ENCODE measurements at regions not wholly inside any gene's neighbourhood (a gene's known extent, or its start where the extent isn't known, plus 50 kb on each side); places are given as distances from the start of the nearest gene placed in this dataset.

DNA sequence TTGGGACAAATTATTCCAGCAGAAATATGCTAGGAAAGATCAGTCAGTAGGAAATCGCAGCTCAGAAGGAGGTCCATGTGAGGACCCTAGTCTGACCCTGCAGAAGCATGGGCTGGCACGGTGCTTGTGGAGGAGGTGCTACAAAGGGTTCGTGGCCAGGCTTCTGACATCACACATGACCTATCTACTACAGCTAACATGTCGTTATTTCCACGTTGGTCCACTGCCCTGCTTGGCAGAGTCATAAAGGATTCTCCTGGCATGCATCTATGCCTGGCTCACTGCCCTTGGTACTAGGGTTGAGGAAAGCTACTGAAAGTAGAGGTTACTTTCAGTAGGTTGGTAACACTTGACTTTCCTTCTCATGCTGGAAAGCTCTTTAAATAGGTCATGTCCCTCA, 118.1 kb upstream of the SHISA6 start:
- no peaks in the 10 kb centered on the region for H3K9me3 ChIP-seq
- H3K4me3 ChIP-seq, result no peak overlapping the region
- no peaks in the 10 kb centered on the region for H3K36me3 ChIP-seq
- H3K4me1 ChIP-seq, result no peaks in the 10 kb centered on the region
- TF ChIP-seq POLR2A (IDR thresholded peaks at IDR 0.05), result no peak
- TF ChIP-seq, protein P1, sequence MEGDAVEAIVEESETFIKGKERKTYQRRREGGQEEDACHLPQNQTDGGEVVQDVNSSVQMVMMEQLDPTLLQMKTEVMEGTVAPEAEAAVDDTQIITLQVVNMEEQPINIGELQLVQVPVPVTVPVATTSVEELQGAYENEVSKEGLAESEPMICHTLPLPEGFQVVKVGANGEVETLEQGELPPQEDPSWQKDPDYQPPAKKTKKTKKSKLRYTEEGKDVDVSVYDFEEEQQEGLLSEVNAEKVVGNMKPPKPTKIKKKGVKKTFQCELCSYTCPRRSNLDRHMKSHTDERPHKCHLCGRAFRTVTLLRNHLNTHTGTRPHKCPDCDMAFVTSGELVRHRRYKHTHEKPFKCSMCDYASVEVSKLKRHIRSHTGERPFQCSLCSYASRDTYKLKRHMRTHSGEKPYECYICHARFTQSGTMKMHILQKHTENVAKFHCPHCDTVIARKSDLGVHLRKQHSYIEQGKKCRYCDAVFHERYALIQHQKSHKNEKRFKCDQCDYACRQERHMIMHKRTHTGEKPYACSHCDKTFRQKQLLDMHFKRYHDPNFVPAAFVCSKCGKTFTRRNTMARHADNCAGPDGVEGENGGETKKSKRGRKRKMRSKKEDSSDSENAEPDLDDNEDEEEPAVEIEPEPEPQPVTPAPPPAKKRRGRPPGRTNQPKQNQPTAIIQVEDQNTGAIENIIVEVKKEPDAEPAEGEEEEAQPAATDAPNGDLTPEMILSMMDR (IDR thresholded peaks at IDR 0.05), result no peak
- 15% methylated on average over 5 of the region's 5 CpGs for WGBS (ENCODE audit: insufficient coverage, low coverage, low lambda C conversion rate, missing lambda C conversion rate)
- peak in 1 of 3 donors; percentile 50 for DNase-seq
- peak in 1 of 4 donors; percentile 62 for ATAC-seq
- no peaks in the 10 kb centered on the region for H3K27me3 ChIP-seq
- no peak overlapping the region for H3K27ac ChIP-seq
- intact Hi-C loops (cut with DNase I), result no loop called here

DNA sequence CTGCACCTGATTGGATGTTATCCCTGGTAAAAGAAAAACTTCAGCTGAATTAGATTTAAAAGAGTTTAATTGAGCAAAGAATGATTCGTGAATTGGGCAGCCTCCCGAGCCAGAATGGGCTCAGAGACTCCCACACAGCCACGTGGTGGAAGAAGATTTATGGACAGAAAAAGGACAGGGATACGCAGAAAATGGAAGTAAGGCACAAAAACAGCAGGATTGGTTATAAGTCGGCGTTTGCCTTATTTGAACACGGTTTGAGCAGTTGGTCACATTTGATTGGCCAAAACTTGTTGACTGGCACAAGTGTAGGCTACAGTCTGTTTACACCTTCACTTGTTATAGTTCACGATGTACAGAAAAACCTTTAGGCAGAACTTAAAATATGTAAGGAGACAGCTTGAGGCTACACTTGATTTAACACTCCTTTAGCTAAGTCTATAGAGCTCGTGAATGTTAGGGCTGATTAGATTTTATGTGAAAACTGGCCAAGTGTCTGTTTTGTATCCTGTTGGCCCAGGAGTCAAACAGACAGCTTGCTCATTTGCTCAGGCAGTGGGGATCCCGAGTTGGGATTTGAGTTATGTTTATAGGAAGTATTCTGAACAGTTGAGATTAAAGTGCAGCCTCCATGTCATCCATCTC, 119.5 kb upstream of the SHISA6 start:
- ATAC-seq, result no peak

DNA sequence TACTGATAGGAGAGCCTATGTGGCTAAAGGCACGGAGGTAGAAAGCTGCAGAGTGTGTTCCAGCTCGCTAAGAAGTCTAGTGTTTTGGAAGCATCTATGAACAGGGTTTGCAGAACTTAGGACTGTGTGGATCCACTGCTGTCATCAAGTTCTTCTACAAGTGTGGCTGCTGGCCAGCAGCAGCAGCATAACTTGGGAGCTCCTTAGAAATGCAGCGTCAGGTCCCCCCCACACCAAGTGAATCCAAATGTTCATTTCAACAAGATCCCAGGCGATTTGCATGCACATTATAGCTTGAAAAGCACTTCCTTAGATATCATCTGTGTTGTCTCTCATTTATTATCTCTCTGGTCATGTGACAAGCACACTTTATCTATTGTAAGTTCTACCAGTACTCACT, 131.9 kb upstream of the SHISA6 start:
- intact Hi-C loops (cut with DNase I), result no loop called here
- no peak for TF ChIP-seq POLR2A (IDR thresholded peaks at IDR 0.05)
- TF ChIP-seq, protein P1 (IDR thresholded peaks at IDR 0.05), result no peak
- Histone ChIP-seq H3K4me1 (no peaks in the 10 kb centered on the region), H3K9me3 (no peaks in the 10 kb centered on the region), H3K27me3 (no peaks in the 10 kb centered on the region), H3K4me3 (no peak overlapping the region), H3K36me3 (no peaks in the 10 kb centered on the region), H3K27ac (no peak overlapping the region)
- ATAC-seq (no peak), DNase-seq (no peak)
- 48% methylated on average over 4 of the region's 4 CpGs for WGBS (ENCODE audit: insufficient coverage, low coverage, low lambda C conversion rate, missing lambda C conversion rate)

More for the DNA sequence above, 119.5 kb upstream of the SHISA6 start:
- H3K4me1 ChIP-seq, result no peaks in the 10 kb centered on the region
- no peak overlapping the region for H3K27ac ChIP-seq
- H3K9me3 ChIP-seq, result no peaks in the 10 kb centered on the region
- intact Hi-C loops (cut with DNase I), result no loop called here
- no peaks in the 10 kb centered on the region for H3K27me3 ChIP-seq
- 38% methylated on average over 10 of the region's 10 CpGs for WGBS (ENCODE audit: insufficient coverage, low coverage, low lambda C conversion rate, missing lambda C conversion rate)
- no peaks in the 10 kb centered on the region for H3K36me3 ChIP-seq
- no peak for TF ChIP-seq POLR2A (IDR thresholded peaks at IDR 0.05)
- TF ChIP-seq, protein P1 (IDR thresholded peaks at IDR 0.05), result no peak
- H3K4me3 ChIP-seq, result no peak overlapping the region
- DNase-seq, result no peak

DNA sequence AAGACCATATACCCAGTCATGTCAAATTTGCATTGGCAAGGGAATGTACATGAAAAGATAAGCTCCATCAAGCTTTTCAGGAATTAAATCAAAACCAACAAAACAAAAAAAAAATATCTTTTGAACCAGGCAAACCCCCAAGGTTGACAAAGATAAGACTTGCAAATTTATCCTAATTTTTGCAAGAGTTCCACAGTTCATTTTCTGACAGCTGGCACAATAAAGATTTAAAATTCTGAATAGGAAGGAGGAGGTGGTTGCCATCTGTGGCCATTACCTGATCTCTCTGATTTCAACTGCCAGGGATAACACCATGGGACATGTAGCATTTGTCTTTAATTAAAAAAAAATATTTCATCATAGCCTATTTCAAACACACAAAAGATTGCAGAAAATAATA, 135.9 kb upstream of the SHISA6 start:
- Histone ChIP-seq H3K27ac (no peak overlapping the region), H3K4me3 (no peak overlapping the region), H3K4me1 (no peaks in the 10 kb centered on the region), H3K36me3 (no peaks in the 10 kb centered on the region), H3K27me3 (no peaks in the 10 kb centered on the region), H3K9me3 (no peaks in the 10 kb centered on the region)
- ATAC-seq (no peak), DNase-seq (no peak)
- intact Hi-C loops (cut with DNase I), result no loop called here
- TF ChIP-seq POLR2A (IDR thresholded peaks at IDR 0.05), result no peak
- TF ChIP-seq, protein P1 (IDR thresholded peaks at IDR 0.05), result no peak

DNA sequence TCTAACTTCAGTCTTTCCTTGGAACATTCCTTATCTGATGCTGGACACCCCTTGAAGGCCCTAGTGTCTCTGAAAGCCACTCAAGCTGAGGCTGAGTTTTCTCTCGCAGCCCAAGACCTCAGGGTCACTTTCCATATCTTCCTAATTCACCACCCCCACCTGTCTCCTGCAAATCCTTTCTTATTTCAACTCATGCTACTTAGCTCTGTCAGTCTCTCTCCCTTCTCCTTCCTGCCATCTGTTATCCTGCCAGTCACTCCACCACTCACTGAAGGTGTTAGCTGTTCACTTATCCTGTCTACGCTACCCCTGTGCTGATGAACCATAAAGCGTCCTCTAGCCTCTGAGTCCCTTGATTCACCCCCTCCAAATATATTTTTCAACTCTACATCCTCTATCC, 143.9 kb upstream of the SHISA6 start:
- no peak for TF ChIP-seq POLR2A (IDR thresholded peaks at IDR 0.05)
- TF ChIP-seq, protein P1 (IDR thresholded peaks at IDR 0.05), result no peak
- intact Hi-C loops (cut with DNase I), result no loop called here
- Histone ChIP-seq H3K4me3 (no peak overlapping the region), H3K36me3 (no peaks in the 10 kb centered on the region), H3K27me3 (no peaks in the 10 kb centered on the region), H3K9me3 (no peaks in the 10 kb centered on the region), H3K27ac (no peak overlapping the region), H3K4me1 (peaks cover 0 to 8% (median 0%) of the 10 kb centered on the region in 4 donors)
- WGBS (ENCODE audit: insufficient coverage, low coverage, low lambda C conversion rate, missing lambda C conversion rate), result 54% methylated on average over 3 of the region's 3 CpGs
- ATAC-seq (no peak), DNase-seq (no peak)

All from right lobe of liver (tissue), 6 donors.